ENCODE measurements at regions not wholly inside any gene's neighbourhood (a gene's known extent, or its start where the extent isn't known, plus 50 kb on each side); places are given as distances from the start of the nearest gene placed in this dataset.

- Histone ChIP-seq H3K27ac (ENCODE audit: low read depth) (no peak overlapping the region), H3K4me1 (ENCODE audit: insufficient read depth) (no peaks in the 10 kb centered on the region), H3K4me3 (ENCODE audit: low read depth, low read length) (no peak overlapping the region), H3K36me3 (ENCODE audit: insufficient read depth) (no peaks in the 10 kb centered on the region)
- DNase-seq (ENCODE audit: extremely low spot score), result no peak
- WGBS, result 69% methylated on average over 3 of the region's 3 CpGs
Observed at GRCh38 chr5:53378590-53379247, 101.7 kb upstream of the FST start.

- WGBS, result 86% methylated on average over 3 of the region's 3 CpGs
Observed at GRCh38 chr5:53386341-53386740, 94.1 kb upstream of the FST start.

GRCh38 chr5:53389093-53389492 lies 91.3 kb upstream of the FST start:
- DNase-seq (ENCODE audit: extremely low spot score), result no peak
- H3K4me1 ChIP-seq (ENCODE audit: insufficient read depth), result no peaks in the 10 kb centered on the region
- H3K27ac ChIP-seq (ENCODE audit: low read depth), result no peak overlapping the region
- H3K36me3 ChIP-seq (ENCODE audit: insufficient read depth), result no peaks in the 10 kb centered on the region
- no peak overlapping the region for H3K4me3 ChIP-seq (ENCODE audit: low read depth, low read length)

More at GRCh38 chr5:53386341-53386740, 94.1 kb upstream of the FST start:
- H3K4me1 ChIP-seq (ENCODE audit: insufficient read depth), result no peaks in the 10 kb centered on the region
- no peak overlapping the region for H3K4me3 ChIP-seq (ENCODE audit: low read depth, low read length)
- no peaks in the 10 kb centered on the region for H3K36me3 ChIP-seq (ENCODE audit: insufficient read depth)
- no peak for DNase-seq (ENCODE audit: extremely low spot score)
- no peak overlapping the region for H3K27ac ChIP-seq (ENCODE audit: low read depth)

GRCh38 chr5:53392073-53392472 lies 88.4 kb upstream of the FST start:
- Histone ChIP-seq H3K36me3 (ENCODE audit: insufficient read depth) (no peaks in the 10 kb centered on the region), H3K27ac (ENCODE audit: low read depth) (no peak overlapping the region), H3K4me1 (ENCODE audit: insufficient read depth) (no peaks in the 10 kb centered on the region), H3K4me3 (ENCODE audit: low read depth, low read length) (no peak overlapping the region)
- WGBS, result 82% methylated on average over 2 of the region's 2 CpGs
- no peak for DNase-seq (ENCODE audit: extremely low spot score)

- no peak for DNase-seq (ENCODE audit: extremely low spot score)
- H3K36me3 ChIP-seq (ENCODE audit: insufficient read depth), result no peaks in the 10 kb centered on the region
- no peaks in the 10 kb centered on the region for H3K4me1 ChIP-seq (ENCODE audit: insufficient read depth)
- no peak overlapping the region for H3K27ac ChIP-seq (ENCODE audit: low read depth)
- H3K4me3 ChIP-seq (ENCODE audit: low read depth, low read length), result no peak overlapping the region
Observed at GRCh38 chr5:53394808-53395207, 85.6 kb upstream of the FST start.

GRCh38 chr5:53397141-53397757 lies 83.2 kb upstream of the FST start:
- Histone ChIP-seq H3K27ac (ENCODE audit: low read depth) (no peak overlapping the region), H3K4me3 (ENCODE audit: low read depth, low read length) (no peak overlapping the region), H3K36me3 (ENCODE audit: insufficient read depth) (no peaks in the 10 kb centered on the region), H3K4me1 (ENCODE audit: insufficient read depth) (no peaks in the 10 kb centered on the region)
- DNase-seq (ENCODE audit: extremely low spot score), result no peak
- 79% methylated on average over 5 of the region's 5 CpGs for WGBS

- no peak for DNase-seq (ENCODE audit: extremely low spot score)
Observed at GRCh38 chr5:53397845-53398244, 82.6 kb upstream of the FST start.

GRCh38 chr5:53399926-53400697 lies 80.3 kb upstream of the FST start:
- no peak overlapping the region for H3K4me3 ChIP-seq (ENCODE audit: low read depth, low read length)
- H3K4me1 ChIP-seq (ENCODE audit: insufficient read depth), result no peaks in the 10 kb centered on the region
- no peak overlapping the region for H3K27ac ChIP-seq (ENCODE audit: low read depth)
- no peak for DNase-seq (ENCODE audit: extremely low spot score)
- WGBS, result 85% methylated on average over 2 of the region's 2 CpGs
- H3K36me3 ChIP-seq (ENCODE audit: insufficient read depth), result no peaks in the 10 kb centered on the region

More at GRCh38 chr5:53397845-53398244, 82.6 kb upstream of the FST start:
- H3K4me3 ChIP-seq (ENCODE audit: low read depth, low read length), result no peak overlapping the region
- WGBS, result 46% methylated on average over 2 of the region's 2 CpGs
- H3K4me1 ChIP-seq (ENCODE audit: insufficient read depth), result no peaks in the 10 kb centered on the region
- H3K27ac ChIP-seq (ENCODE audit: low read depth), result no peak overlapping the region
- H3K36me3 ChIP-seq (ENCODE audit: insufficient read depth), result no peaks in the 10 kb centered on the region

GRCh38 chr5:53403291-53403690 lies 77.1 kb upstream of the FST start:
- WGBS, result 80% methylated on average over 3 of the region's 3 CpGs
- no peak for DNase-seq (ENCODE audit: extremely low spot score)

GRCh38 chr5:53403758-53404157 lies 76.7 kb upstream of the FST start:
- WGBS, result 47% methylated on average over 2 of the region's 2 CpGs
- H3K4me3 ChIP-seq (ENCODE audit: low read depth, low read length), result no peak overlapping the region
- no peak overlapping the region for H3K27ac ChIP-seq (ENCODE audit: low read depth)

More at GRCh38 chr5:53403291-53403690, 77.1 kb upstream of the FST start:
- H3K27ac ChIP-seq (ENCODE audit: low read depth), result no peak overlapping the region
- no peaks in the 10 kb centered on the region for H3K4me1 ChIP-seq (ENCODE audit: insufficient read depth)
- no peaks in the 10 kb centered on the region for H3K36me3 ChIP-seq (ENCODE audit: insufficient read depth)
- no peak overlapping the region for H3K4me3 ChIP-seq (ENCODE audit: low read depth, low read length)

GRCh38 chr5:53405396-53405795 lies 75.0 kb upstream of the FST start:
- H3K4me3 ChIP-seq (ENCODE audit: low read depth, low read length), result no peak overlapping the region
- H3K27ac ChIP-seq (ENCODE audit: low read depth), result no peak overlapping the region
- no peaks in the 10 kb centered on the region for H3K4me1 ChIP-seq (ENCODE audit: insufficient read depth)
- 83% methylated on average over 1 of the region's 1 CpG for WGBS
- H3K36me3 ChIP-seq (ENCODE audit: insufficient read depth), result no peaks in the 10 kb centered on the region
- DNase-seq (ENCODE audit: extremely low spot score), result no peak

More at GRCh38 chr5:53403758-53404157, 76.7 kb upstream of the FST start:
- no peak for DNase-seq (ENCODE audit: extremely low spot score)
- H3K36me3 ChIP-seq (ENCODE audit: insufficient read depth), result no peaks in the 10 kb centered on the region
- no peaks in the 10 kb centered on the region for H3K4me1 ChIP-seq (ENCODE audit: insufficient read depth)

GRCh38 chr5:53406630-53407316 lies 73.7 kb upstream of the FST start:
- no peak overlapping the region for H3K27ac ChIP-seq (ENCODE audit: low read depth)
- DNase-seq (ENCODE audit: extremely low spot score), result no peak
- 93% methylated on average over 4 of the region's 4 CpGs for WGBS
- no peaks in the 10 kb centered on the region for H3K36me3 ChIP-seq (ENCODE audit: insufficient read depth)
- H3K4me3 ChIP-seq (ENCODE audit: low read depth, low read length), result no peak overlapping the region
- H3K4me1 ChIP-seq (ENCODE audit: insufficient read depth), result no peaks in the 10 kb centered on the region

GRCh38 chr5:53407373-53407772 lies 73.1 kb upstream of the FST start:
- no peaks in the 10 kb centered on the region for H3K36me3 ChIP-seq (ENCODE audit: insufficient read depth)
- H3K4me3 ChIP-seq (ENCODE audit: low read depth, low read length), result no peak overlapping the region
- 96% methylated on average over 1 of the region's 1 CpG for WGBS
- no peak for DNase-seq (ENCODE audit: extremely low spot score)
- H3K27ac ChIP-seq (ENCODE audit: low read depth), result no peak overlapping the region
- no peaks in the 10 kb centered on the region for H3K4me1 ChIP-seq (ENCODE audit: insufficient read depth)

Measured in urinary bladder (tissue), 3 donors.